Prostate gland (tissue), 2 donors: ENCODE measurements at regions not wholly inside any gene's neighbourhood (a gene's known extent, or its start where the extent isn't known, plus 50 kb on each side); places are given as distances from the start of the nearest gene placed in this dataset.

ENCODE experiments used
- DNase-seq: peaks from one replicate; pipeline ENCODE4 v3.0.0-alpha.2; 2019; ENCODE audit warnings: low spot score
- H3K27ac ChIP-seq, 2 donors: fragments of 200-600 bp; sonication (generic); 2 replicates each; pipeline ENCODE4 v1.5.1; 2017 to 2019
- H3K27me3 ChIP-seq: fragments of 200-600 bp; sonication (generic); replicated peaks from 2 replicates; pipeline ENCODE4 v1.5.1; 2019; ENCODE audit not compliant: insufficient read depth
- H3K36me3 ChIP-seq, 2 donors: fragments of 200-600 bp; sonication (generic); 1 replicate in 1 of 2; 2 replicates in 1 of 2; pipeline versions ENCODE4 v1.5.1 to v1.8.1; 2017 to 2019
- H3K4me1 ChIP-seq: fragments of 200-600 bp; sonication (generic); replicated peaks from 2 replicates; pipeline ENCODE4 v1.5.1; 2019
- H3K4me3 ChIP-seq, 2 donors: fragments of 200-600 bp; sonication (generic); 2 replicates each; pipeline ENCODE4 v1.5.1; 2017 to 2019
- H3K9me3 ChIP-seq: fragments of 200-600 bp; sonication (generic); 2 replicates; pipeline ENCODE4 v1.5.1; 2017
- POLR2A ChIP-seq: fragments of 450-650 bp; IDR thresholded peaks from one replicate; pipeline ENCODE4 v1.6.1; 2016; ENCODE audit warnings: antibody characterized with exemption, mild to moderate bottlenecking
- POLR2AphosphoS5 ChIP-seq: sonication (generic); formaldehyde crosslinking; IDR thresholded peaks from one replicate; pipeline ENCODE4 v1.6.1; 2017; ENCODE audit warnings: antibody characterized with exemption
- WGBS: methylation state at CpG from one replicate; pipeline ENCODE4 v1.1.5; 2018; 5-methylcytosine and 5-hydroxymethylcytosine counted together
- intact Hi-C: fragments of 100-400 bp; cut with DNase I; formaldehyde crosslinking; loops from one replicate; pipeline ENCODE4 v1.14.2; 2022
- TF ChIP-seq, protein P1 (sequence below), 4 experiments: fragments of 200-600 bp in 2 of 4; fragments of 450-650 bp in 2 of 4; sonication (generic) in 2 of 4; IDR thresholded peaks; 1 replicate in 3 of 4; 2 replicates in 1 of 4; pipeline ENCODE4 v1.5.1; 2016 to 2019; ENCODE audit warnings: antibody characterized with exemption in 4 of 4, mild to moderate bottlenecking in 2 of 4, moderate library complexity in 2 of 4

- Histone ChIP-seq H3K9me3 (no peaks in the 10 kb centered on the region), H3K27me3 (no peaks in the 10 kb centered on the region), H3K27ac (no peak overlapping the region), H3K4me1 (no peaks in the 10 kb centered on the region), H3K36me3 (no peaks in the 10 kb centered on the region), H3K4me3 (no peak overlapping the region)
- 78% methylated on average over 2 of the region's 2 CpGs for WGBS
- DNase-seq = no peak
- intact Hi-C loops = no loop called here
- TF ChIP-seq POLR2A = no peak
- TF ChIP-seq POLR2AphosphoS5 = no peak
- TF ChIP-seq, protein P1, sequence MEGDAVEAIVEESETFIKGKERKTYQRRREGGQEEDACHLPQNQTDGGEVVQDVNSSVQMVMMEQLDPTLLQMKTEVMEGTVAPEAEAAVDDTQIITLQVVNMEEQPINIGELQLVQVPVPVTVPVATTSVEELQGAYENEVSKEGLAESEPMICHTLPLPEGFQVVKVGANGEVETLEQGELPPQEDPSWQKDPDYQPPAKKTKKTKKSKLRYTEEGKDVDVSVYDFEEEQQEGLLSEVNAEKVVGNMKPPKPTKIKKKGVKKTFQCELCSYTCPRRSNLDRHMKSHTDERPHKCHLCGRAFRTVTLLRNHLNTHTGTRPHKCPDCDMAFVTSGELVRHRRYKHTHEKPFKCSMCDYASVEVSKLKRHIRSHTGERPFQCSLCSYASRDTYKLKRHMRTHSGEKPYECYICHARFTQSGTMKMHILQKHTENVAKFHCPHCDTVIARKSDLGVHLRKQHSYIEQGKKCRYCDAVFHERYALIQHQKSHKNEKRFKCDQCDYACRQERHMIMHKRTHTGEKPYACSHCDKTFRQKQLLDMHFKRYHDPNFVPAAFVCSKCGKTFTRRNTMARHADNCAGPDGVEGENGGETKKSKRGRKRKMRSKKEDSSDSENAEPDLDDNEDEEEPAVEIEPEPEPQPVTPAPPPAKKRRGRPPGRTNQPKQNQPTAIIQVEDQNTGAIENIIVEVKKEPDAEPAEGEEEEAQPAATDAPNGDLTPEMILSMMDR (IDR thresholded peaks at IDR 0.05) = no peak
Measured at GRCh38 chr6:102885165-102885564, 1491.7 kb downstream of the GRIK2 start.

DNA sequence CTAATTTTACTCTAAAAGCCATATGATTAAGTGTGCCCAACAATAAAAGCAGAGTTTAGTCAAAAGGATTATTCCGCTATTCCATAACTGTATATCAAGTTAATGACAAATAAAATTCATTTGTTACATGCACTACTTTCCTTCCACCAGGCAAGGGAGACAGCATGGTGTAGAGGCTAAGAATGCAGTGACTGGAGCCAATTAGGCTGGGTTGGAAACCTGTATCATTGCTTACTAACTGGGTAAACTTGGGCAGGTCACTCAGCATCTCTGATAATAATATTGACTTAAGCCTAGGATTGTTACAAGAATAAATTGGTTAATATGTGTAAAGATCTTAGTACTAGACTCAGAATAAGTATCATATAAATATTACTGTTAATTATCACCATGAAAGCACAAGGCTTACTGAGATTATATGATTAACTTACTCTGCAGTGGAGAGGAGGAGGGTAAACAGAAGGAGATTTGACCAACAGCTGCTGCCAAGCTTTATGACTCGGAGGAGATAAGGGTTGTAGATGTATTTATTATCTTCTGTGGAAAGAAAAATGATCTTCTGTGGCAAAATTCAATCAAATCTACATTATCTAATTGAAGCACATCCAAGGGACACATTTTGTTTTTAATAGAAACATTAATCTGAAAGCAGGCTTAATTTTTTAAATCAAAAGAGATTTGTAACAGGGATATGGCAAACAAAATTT lies 1459.9 kb downstream of the GRIK2 start:
- H3K27ac ChIP-seq = no peak overlapping the region
- DNase-seq = no peak
- H3K9me3 ChIP-seq = no peaks in the 10 kb centered on the region
- 60% methylated on average over 2 of the region's 2 CpGs for WGBS
- H3K4me3 ChIP-seq = no peak overlapping the region
- no peaks in the 10 kb centered on the region for H3K27me3 ChIP-seq
- H3K4me1 ChIP-seq = no peaks in the 10 kb centered on the region
- H3K36me3 ChIP-seq = no peaks in the 10 kb centered on the region
- intact Hi-C loops = no loop called here
- no peak for TF ChIP-seq POLR2A
- TF ChIP-seq, protein P1 (IDR thresholded peaks at IDR 0.05) = no peak
- no peak for TF ChIP-seq POLR2AphosphoS5

DNA sequence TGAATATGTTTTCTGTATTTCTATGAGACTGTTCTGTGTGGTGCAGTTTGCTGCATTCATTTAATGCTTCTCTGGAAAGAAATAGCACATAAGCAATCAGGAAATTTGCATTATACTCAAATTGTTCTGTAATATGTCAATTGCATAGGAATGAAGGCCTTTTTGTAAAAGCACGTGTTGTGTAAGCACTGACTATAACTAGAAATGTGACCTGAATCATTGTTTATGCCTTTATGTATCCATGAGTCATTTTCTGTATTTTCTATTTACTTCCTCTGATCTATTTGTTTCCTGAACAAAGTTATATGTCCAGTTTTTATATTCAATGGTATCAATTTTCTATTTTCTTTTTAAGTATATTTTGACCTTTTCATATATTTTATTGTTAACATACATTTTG lies 1455.3 kb downstream of the GRIK2 start:
- WGBS = 81% methylated on average over 1 of the region's 1 CpG
- no peak overlapping the region for H3K4me3 ChIP-seq
- H3K27me3 ChIP-seq = no peaks in the 10 kb centered on the region
- no peak overlapping the region for H3K27ac ChIP-seq
- H3K9me3 ChIP-seq = no peaks in the 10 kb centered on the region
- intact Hi-C loops = no loop called here
- TF ChIP-seq, protein P1 (IDR thresholded peaks at IDR 0.05) = no peak
- no peak for TF ChIP-seq POLR2A
- no peak for TF ChIP-seq POLR2AphosphoS5
- no peaks in the 10 kb centered on the region for H3K4me1 ChIP-seq
- DNase-seq = no peak
- no peaks in the 10 kb centered on the region for H3K36me3 ChIP-seq

- Histone ChIP-seq H3K36me3 (no peaks in the 10 kb centered on the region), H3K27ac (no peak overlapping the region), H3K9me3 (no peaks in the 10 kb centered on the region), H3K4me1 (no peaks in the 10 kb centered on the region), H3K4me3 (no peak overlapping the region), H3K27me3 (no peaks in the 10 kb centered on the region)
- WGBS = 92% methylated on average over 3 of the region's 3 CpGs
- no peak for DNase-seq
- TF ChIP-seq POLR2AphosphoS5 (no peak), POLR2A (no peak)
- TF ChIP-seq, protein P1 (IDR thresholded peaks at IDR 0.05) = no peak
- intact Hi-C loops = no loop called here
Measured at GRCh38 chr6:102848210-102848609, 1454.7 kb downstream of the GRIK2 start.

DNA sequence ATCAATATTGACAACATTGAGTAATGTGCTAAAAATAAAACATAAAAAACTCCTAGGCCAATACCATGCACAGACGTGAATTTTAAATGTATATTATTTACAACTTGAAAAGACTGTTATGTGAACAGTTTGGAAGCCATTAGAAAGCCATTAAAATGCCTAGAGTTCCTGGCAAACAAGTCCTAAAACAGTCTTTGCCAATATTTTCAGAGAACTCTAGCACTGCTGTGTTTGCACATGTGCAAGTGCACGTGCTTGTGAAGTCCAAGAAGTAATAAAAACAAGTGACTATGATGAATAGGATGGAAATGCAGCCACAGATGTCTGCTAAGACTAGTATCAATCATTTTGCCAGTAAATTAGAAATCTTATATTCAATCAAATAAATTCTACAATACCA lies 1447.6 kb downstream of the GRIK2 start:
- WGBS = 13% methylated on average over 2 of the region's 2 CpGs
- no peaks in the 10 kb centered on the region for H3K9me3 ChIP-seq
- no peak overlapping the region for H3K4me3 ChIP-seq
- no peaks in the 10 kb centered on the region for H3K4me1 ChIP-seq
- no peak overlapping the region for H3K27ac ChIP-seq
- no peak for DNase-seq
- intact Hi-C loops = no loop called here
- no peaks in the 10 kb centered on the region for H3K27me3 ChIP-seq
- TF ChIP-seq, protein P1 (IDR thresholded peaks at IDR 0.05) = no peak
- TF ChIP-seq POLR2AphosphoS5 (no peak), POLR2A (no peak)
- no peaks in the 10 kb centered on the region for H3K36me3 ChIP-seq
